ENCODE measurements at regions not wholly inside any gene's neighbourhood (a gene's known extent, or its start where the extent isn't known, plus 50 kb on each side); places are given as distances from the start of the nearest gene placed in this dataset.

DNA sequence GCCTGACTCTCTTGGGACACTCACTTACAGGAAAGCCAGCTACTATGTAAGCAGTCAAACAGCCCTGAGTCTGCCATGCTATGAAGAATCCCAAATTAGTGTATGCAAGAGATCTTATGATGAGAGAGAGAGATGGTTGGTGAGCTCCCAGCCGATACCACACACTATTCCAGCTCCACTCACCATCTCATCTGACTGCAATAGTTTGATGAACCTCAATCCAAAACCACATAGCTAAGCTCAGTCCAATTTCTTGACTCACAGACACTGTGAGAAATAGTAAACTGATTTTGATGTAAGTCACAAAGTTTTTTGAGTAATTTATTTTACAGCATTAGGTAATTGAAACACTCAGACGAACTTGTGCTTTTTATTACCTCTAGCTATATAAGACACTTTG is 441.4 kb downstream of the COL12A1 start:
- Histone ChIP-seq H3K4me3 (ENCODE audit: low read length in 2 of 2) (no peak overlapping the region), H3K27me3 (ENCODE audit: control insufficient read depth in 1 of 2, insufficient read depth in 2 of 2, low read length in 1 of 2) (no peaks in the 10 kb centered on the region), H3K4me1 (ENCODE audit: control insufficient read depth in 1 of 2, insufficient read depth in 2 of 2, low read length in 2 of 2) (no peaks in the 10 kb centered on the region), H3K36me3 (ENCODE audit: control insufficient read depth in 1 of 2, insufficient read depth in 2 of 2, low read length in 1 of 2) (no peaks in the 10 kb centered on the region), H3K9me3 (ENCODE audit: control insufficient read depth, low read length) (no peaks in the 10 kb centered on the region), H3K27ac (ENCODE audit: low read depth in 1 of 2, low read length in 2 of 2) (no peak overlapping the region)
- ATAC-seq (ENCODE audit: low FRiP score) (no peak), DNase-seq (no peak)
- intact Hi-C loops (cut with DNase I) = no loop called here
- 89 to 91% methylated on average over 2 of the region's 2 CpGs for WGBS, 2 donors

DNA sequence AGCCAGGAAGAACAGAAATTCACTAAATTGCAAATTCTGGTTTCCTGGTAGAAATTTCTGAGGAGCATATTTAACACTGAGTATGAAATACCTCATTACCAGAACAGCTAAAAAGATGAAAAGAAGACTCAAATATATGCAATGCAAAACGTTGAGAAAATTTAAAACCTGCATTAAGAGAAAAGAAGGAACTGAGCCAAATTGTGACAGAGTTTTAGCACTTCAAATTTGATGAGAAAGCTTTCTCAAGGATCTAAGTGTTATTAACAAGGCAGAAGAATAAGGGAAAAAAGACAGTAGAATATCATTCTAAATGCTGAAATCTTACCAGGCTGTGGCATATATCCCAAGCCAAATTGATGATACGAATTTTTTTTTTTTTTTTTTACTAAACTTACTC is 443.0 kb downstream of the COL12A1 start:
- Histone ChIP-seq H3K27ac (ENCODE audit: low read depth in 1 of 2, low read length in 2 of 2) (no peak overlapping the region), H3K9me3 (ENCODE audit: control insufficient read depth, low read length) (no peaks in the 10 kb centered on the region), H3K27me3 (ENCODE audit: control insufficient read depth in 1 of 2, insufficient read depth in 2 of 2, low read length in 1 of 2) (no peaks in the 10 kb centered on the region), H3K4me3 (ENCODE audit: low read length in 2 of 2) (no peak overlapping the region), H3K36me3 (ENCODE audit: control insufficient read depth in 1 of 2, insufficient read depth in 2 of 2, low read length in 1 of 2) (no peaks in the 10 kb centered on the region), H3K4me1 (ENCODE audit: control insufficient read depth in 1 of 2, insufficient read depth in 2 of 2, low read length in 2 of 2) (no peaks in the 10 kb centered on the region)
- no peak for DNase-seq
- intact Hi-C loops (cut with DNase I) = no loop called here
- ATAC-seq (ENCODE audit: low FRiP score) = no peak
- 50 to 52% methylated on average over 2 of the region's 2 CpGs for WGBS, 2 donors

DNA sequence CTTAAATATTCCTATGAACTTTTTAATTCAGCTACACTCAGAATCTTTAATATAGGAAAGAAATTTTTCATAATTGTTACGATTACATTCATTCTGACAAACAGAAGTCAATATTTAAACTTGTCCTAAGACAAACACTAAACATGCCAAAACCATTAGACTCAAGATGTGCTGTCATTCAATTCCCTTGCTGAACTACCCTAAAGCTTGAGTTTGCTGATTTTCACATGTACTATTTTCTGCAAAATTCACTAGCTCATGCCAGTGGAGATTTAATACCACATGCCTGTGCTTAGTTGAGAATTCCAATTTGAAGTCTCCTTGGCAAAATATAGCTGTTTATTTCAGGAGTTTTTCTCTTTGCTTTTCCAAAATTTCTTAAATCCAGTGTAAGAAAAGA is 448.0 kb downstream of the COL12A1 start:
- DNase-seq (no peak), ATAC-seq (ENCODE audit: low FRiP score) (no peak)
- H3K4me3 ChIP-seq (ENCODE audit: low read length in 2 of 2) = no peak overlapping the region
- H3K27ac ChIP-seq (ENCODE audit: low read depth in 1 of 2, low read length in 2 of 2) = no peak overlapping the region
- no peaks in the 10 kb centered on the region for H3K4me1 ChIP-seq (ENCODE audit: control insufficient read depth in 1 of 2, insufficient read depth in 2 of 2, low read length in 2 of 2)
- H3K27me3 ChIP-seq (ENCODE audit: control insufficient read depth in 1 of 2, insufficient read depth in 2 of 2, low read length in 1 of 2) = no peaks in the 10 kb centered on the region
- WGBS, 2 donors = 30 to 42% methylated on average over 1 of the region's 1 CpG
- intact Hi-C loops (cut with DNase I) = no loop called here
- no peaks in the 10 kb centered on the region for H3K36me3 ChIP-seq (ENCODE audit: control insufficient read depth in 1 of 2, insufficient read depth in 2 of 2, low read length in 1 of 2)
- no peaks in the 10 kb centered on the region for H3K9me3 ChIP-seq (ENCODE audit: control insufficient read depth, low read length)

DNA sequence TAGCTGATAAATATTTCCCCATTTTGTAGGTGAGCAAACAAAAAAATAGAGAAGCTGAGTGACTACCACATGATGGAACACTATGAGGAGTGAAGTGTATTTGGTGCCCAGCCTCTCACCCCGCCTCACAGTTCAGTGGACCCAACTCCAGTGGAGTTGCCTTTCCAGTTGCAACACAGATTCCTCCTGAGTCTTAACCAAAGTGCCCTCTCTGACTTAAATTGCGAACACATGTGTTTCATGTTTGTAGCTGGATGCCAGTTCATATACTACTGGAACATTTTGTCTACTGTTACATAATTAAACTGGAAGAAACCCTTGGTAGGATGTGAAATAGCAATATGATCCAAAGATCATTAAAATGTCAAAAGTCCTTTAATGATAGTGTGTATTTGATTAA is 448.9 kb downstream of the COL12A1 start:
- intact Hi-C loops (cut with DNase I) = no loop called here
- H3K36me3 ChIP-seq (ENCODE audit: control insufficient read depth in 1 of 2, insufficient read depth in 2 of 2, low read length in 1 of 2) = no peaks in the 10 kb centered on the region
- H3K27me3 ChIP-seq (ENCODE audit: control insufficient read depth in 1 of 2, insufficient read depth in 2 of 2, low read length in 1 of 2) = no peaks in the 10 kb centered on the region
- no peak for DNase-seq
- ATAC-seq (ENCODE audit: low FRiP score) = no peak
- whole genome bisulfite sequencing, 2 donors = 95 to 96% methylated on average over 2 of the region's 2 CpGs
- no peaks in the 10 kb centered on the region for H3K4me1 ChIP-seq (ENCODE audit: control insufficient read depth in 1 of 2, insufficient read depth in 2 of 2, low read length in 2 of 2)
- no peak overlapping the region for H3K4me3 ChIP-seq (ENCODE audit: low read length in 2 of 2)
- no peak overlapping the region for H3K27ac ChIP-seq (ENCODE audit: low read depth in 1 of 2, low read length in 2 of 2)
- H3K9me3 ChIP-seq (ENCODE audit: control insufficient read depth, low read length) = no peaks in the 10 kb centered on the region

DNA sequence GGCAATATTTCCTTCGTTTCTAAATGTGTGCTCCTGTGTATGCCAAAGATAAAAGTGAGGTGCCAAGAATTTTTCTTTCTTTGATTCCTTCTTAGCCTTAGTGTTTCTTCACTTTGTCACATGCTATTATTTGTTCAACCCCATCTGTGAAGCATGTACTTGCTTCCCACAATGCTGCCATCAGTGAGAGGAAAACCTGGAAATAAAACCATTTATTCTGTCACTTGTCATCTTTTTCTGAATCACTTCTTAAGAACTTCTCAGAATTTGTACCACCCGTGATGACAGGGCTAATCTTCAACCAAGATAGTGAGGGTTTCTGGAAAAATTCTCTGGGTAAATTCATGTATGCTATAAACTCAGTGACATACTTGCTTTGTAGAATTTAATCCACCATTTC is 450.1 kb downstream of the COL12A1 start:
- Histone ChIP-seq H3K4me1 (ENCODE audit: control insufficient read depth in 1 of 2, insufficient read depth in 2 of 2, low read length in 2 of 2) (no peaks in the 10 kb centered on the region), H3K36me3 (ENCODE audit: control insufficient read depth in 1 of 2, insufficient read depth in 2 of 2, low read length in 1 of 2) (no peaks in the 10 kb centered on the region), H3K9me3 (ENCODE audit: control insufficient read depth, low read length) (no peaks in the 10 kb centered on the region), H3K27me3 (ENCODE audit: control insufficient read depth in 1 of 2, insufficient read depth in 2 of 2, low read length in 1 of 2) (no peaks in the 10 kb centered on the region), H3K4me3 (ENCODE audit: low read length in 2 of 2) (no peak overlapping the region), H3K27ac (ENCODE audit: low read depth in 1 of 2, low read length in 2 of 2) (no peak overlapping the region)
- 41 to 42% methylated on average over 2 of the region's 2 CpGs for WGBS, 2 donors
- ATAC-seq (ENCODE audit: low FRiP score) (no peak), DNase-seq (no peak)
- intact Hi-C loops (cut with DNase I) = no loop called here

DNA sequence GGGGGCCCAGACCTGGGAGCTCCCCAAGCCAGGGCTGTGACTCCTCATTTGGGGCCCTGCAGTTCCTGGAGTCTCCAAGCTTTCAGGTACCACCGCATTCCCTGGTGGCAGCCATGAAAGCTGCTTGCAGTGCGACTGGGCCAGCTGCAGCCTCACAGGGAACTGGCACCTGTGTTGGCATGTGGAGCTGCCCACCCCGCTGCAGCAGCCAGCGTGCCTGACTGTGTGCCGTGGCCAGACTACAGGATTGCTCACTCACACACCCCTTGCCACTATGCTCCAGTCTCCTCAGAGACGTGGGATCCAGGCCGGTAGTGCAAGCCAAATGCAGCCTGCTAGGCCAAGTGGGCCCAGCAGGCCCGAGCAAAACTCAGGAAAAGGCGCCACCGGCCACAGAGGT is 450.7 kb downstream of the COL12A1 start:
- Histone ChIP-seq H3K36me3 (ENCODE audit: control insufficient read depth in 1 of 2, insufficient read depth in 2 of 2, low read length in 1 of 2) (no peaks in the 10 kb centered on the region), H3K9me3 (ENCODE audit: control insufficient read depth, low read length) (no peaks in the 10 kb centered on the region), H3K4me1 (ENCODE audit: control insufficient read depth in 1 of 2, insufficient read depth in 2 of 2, low read length in 2 of 2) (no peaks in the 10 kb centered on the region), H3K27ac (ENCODE audit: low read depth in 1 of 2, low read length in 2 of 2) (no peak overlapping the region), H3K4me3 (ENCODE audit: low read length in 2 of 2) (no peak overlapping the region), H3K27me3 (ENCODE audit: control insufficient read depth in 1 of 2, insufficient read depth in 2 of 2, low read length in 1 of 2) (no peaks in the 10 kb centered on the region)
- 73 to 78% methylated on average over 10 of the region's 10 CpGs for WGBS, 2 donors
- intact Hi-C loops (cut with DNase I) = no loop called here
- no peak for ATAC-seq (ENCODE audit: low FRiP score)
- DNase-seq = peak in 1 of 2 donors; percentile 56

DNA sequence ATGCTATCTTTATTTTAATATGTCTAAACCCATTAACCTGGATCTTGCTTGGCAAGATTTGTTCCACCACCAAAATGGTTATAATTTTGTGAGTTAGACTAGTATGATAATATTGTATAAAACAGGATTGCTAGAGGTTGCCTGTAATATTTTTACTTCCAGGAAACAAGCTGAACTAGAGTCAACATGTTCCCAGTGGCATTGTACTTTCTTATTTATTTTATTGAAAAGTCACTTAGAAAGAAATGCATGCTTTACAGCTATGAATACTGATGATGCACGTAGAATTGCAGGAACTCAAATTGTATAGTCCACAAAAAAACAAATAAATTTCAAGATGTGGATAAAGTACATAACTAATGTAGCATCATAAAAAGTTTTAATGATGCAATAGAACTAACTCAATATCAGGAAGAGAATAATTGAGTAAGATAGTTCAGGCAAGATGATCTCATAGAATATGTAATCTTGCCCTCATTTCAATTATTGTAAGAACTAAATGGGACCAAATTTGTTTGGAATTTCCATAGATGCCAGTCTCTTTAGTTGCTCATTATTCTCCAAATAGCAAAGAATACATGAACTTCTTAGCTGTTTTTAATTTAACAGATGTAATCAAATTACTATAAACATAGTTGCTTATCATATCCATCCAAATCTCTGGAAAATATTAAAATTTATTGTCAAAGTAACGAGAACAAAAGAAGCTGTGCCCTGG is 451.8 kb downstream of the COL12A1 start:
- H3K36me3 ChIP-seq (ENCODE audit: control insufficient read depth in 1 of 2, insufficient read depth in 2 of 2, low read length in 1 of 2) = no peaks in the 10 kb centered on the region
- intact Hi-C loops (cut with DNase I) = no loop called here
- WGBS, 2 donors = 90 to 93% methylated on average over 2 of the region's 2 CpGs
- H3K9me3 ChIP-seq (ENCODE audit: control insufficient read depth, low read length) = no peaks in the 10 kb centered on the region
- no peak overlapping the region for H3K4me3 ChIP-seq (ENCODE audit: low read length in 2 of 2)
- no peak for ATAC-seq (ENCODE audit: low FRiP score)
- H3K27ac ChIP-seq (ENCODE audit: low read depth in 1 of 2, low read length in 2 of 2) = no peak overlapping the region
- no peak for DNase-seq
- H3K4me1 ChIP-seq (ENCODE audit: control insufficient read depth in 1 of 2, insufficient read depth in 2 of 2, low read length in 2 of 2) = no peaks in the 10 kb centered on the region
- H3K27me3 ChIP-seq (ENCODE audit: control insufficient read depth in 1 of 2, insufficient read depth in 2 of 2, low read length in 1 of 2) = no peaks in the 10 kb centered on the region

DNA sequence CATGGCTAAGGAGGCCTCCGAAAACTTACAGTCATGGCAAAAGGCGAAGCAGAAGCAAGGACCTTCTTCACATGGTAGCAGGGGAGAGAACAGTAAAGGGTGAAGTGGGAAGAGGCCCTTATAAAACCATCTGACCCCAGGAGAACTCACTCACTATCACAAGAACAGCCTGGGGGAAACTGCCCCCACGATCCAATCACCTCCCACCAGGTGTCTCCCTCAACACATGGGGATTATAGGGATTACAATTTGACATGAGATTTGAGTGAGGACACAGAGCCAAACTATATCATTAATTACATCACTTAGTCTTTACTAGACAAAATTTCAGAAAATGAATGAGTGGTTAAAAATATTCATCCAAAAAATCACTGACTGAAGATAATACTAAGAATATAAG is 453.6 kb downstream of the COL12A1 start:
- no peaks in the 10 kb centered on the region for H3K27me3 ChIP-seq (ENCODE audit: control insufficient read depth in 1 of 2, insufficient read depth in 2 of 2, low read length in 1 of 2)
- no peaks in the 10 kb centered on the region for H3K9me3 ChIP-seq (ENCODE audit: control insufficient read depth, low read length)
- H3K36me3 ChIP-seq (ENCODE audit: control insufficient read depth in 1 of 2, insufficient read depth in 2 of 2, low read length in 1 of 2) = no peaks in the 10 kb centered on the region
- no peak for ATAC-seq (ENCODE audit: low FRiP score)
- WGBS, 2 donors = 94% methylated on average over 3 of the region's 3 CpGs
- no peak for DNase-seq
- no peak overlapping the region for H3K27ac ChIP-seq (ENCODE audit: low read depth in 1 of 2, low read length in 2 of 2)
- intact Hi-C loops (cut with DNase I) = no loop called here
- H3K4me1 ChIP-seq (ENCODE audit: control insufficient read depth in 1 of 2, insufficient read depth in 2 of 2, low read length in 2 of 2) = no peaks in the 10 kb centered on the region
- no peak overlapping the region for H3K4me3 ChIP-seq (ENCODE audit: low read length in 2 of 2)

DNA sequence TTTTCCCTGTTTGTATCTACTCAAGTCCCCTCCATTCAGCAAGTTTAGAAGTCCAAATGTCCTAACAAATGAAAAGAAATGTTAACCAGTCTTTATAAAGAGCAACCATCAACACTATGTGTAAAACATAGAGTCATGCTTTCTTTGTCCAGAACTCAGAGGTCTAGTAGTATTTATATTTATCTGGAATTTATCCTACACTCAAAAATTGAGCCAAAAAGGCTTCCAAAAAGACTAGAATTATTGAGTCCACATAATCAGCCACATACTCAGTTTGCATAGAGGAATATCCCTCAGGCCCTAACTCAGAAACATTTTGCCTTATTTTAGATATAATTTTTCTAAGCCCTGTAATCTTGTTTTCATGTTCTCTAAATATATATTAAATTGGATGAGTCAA is 455.0 kb downstream of the COL12A1 start:
- no peak overlapping the region for H3K27ac ChIP-seq (ENCODE audit: low read depth in 1 of 2, low read length in 2 of 2)
- no peak for DNase-seq
- intact Hi-C loops (cut with DNase I) = no loop called here
- no peaks in the 10 kb centered on the region for H3K4me1 ChIP-seq (ENCODE audit: control insufficient read depth in 1 of 2, insufficient read depth in 2 of 2, low read length in 2 of 2)
- no peak overlapping the region for H3K4me3 ChIP-seq (ENCODE audit: low read length in 2 of 2)
- H3K27me3 ChIP-seq (ENCODE audit: control insufficient read depth in 1 of 2, insufficient read depth in 2 of 2, low read length in 1 of 2) = no peaks in the 10 kb centered on the region
- no peaks in the 10 kb centered on the region for H3K36me3 ChIP-seq (ENCODE audit: control insufficient read depth in 1 of 2, insufficient read depth in 2 of 2, low read length in 1 of 2)
- ATAC-seq (ENCODE audit: low FRiP score) = no peak
- H3K9me3 ChIP-seq (ENCODE audit: control insufficient read depth, low read length) = no peaks in the 10 kb centered on the region

Data from aorta (tissue), 5 donors.